Activated CD4-positive, alpha-beta memory T cell treated with anti-CD3 and anti-CD28 coated beads for 36 hours (primary cell): ENCODE measurements at regions not wholly inside any gene's neighbourhood (a gene's known extent, or its start where the extent isn't known, plus 50 kb on each side); places are given as distances from the start of the nearest gene placed in this dataset.

Experiments used
- CTCF ChIA-PET: fragments of 350-600 bp; sonication (Branson Sonifier 250); formaldehyde crosslinking; loops from one replicate; lab custom pipeline; 2021; ENCODE audit warnings: antibody characterized with exemption, inconsistent platforms; lab: Charles Lee
- POLR2A ChIA-PET: fragments of 350-600 bp; sonication (Branson Sonifier 250); formaldehyde crosslinking; loops from one replicate; lab custom pipeline; 2021; ENCODE audit warnings: antibody characterized with exemption; lab: Charles Lee
- DNase-seq: peaks from one replicate; pipeline ENCODE4 v3.0.0-alpha.2; 2020
- H3K27ac Mint-ChIP-seq: one replicate; pipeline ENCODE4 v1.8.0; 2021; ENCODE audit warnings: mixed read lengths
- H3K27me3 Mint-ChIP-seq: one replicate; pipeline ENCODE4 v1.8.0; 2021; ENCODE audit warnings: mixed read lengths
- H3K36me3 Mint-ChIP-seq: one replicate; pipeline ENCODE4 v1.8.0; 2021; ENCODE audit warnings: mixed read lengths
- H3K4me1 Mint-ChIP-seq: one replicate; pipeline ENCODE4 v1.8.0; 2021; ENCODE audit warnings: low read depth, mixed read lengths
- H3K4me3 Mint-ChIP-seq: one replicate; pipeline ENCODE4 v1.8.0; 2021; ENCODE audit warnings: mild to moderate bottlenecking, mixed read lengths
- H3K9me3 Mint-ChIP-seq: one replicate; pipeline ENCODE4 v1.8.0; 2021; ENCODE audit warnings: mixed read lengths
- intact Hi-C: fragments of 100-400 bp; cut with micrococcal nuclease; formaldehyde crosslinking; loops from one replicate; pipeline ENCODE4 v1.15.1; 2023

GRCh38 chrX:39070009-39070408 is 268.8 kb downstream of the MID1IP1 start:
- Mint-ChIP-seq H3K9me3 (no peaks in the 10 kb centered on the region), H3K36me3 (no peaks in the 10 kb centered on the region), H3K27me3 (peaks cover 5% of the 10 kb centered on the region), H3K4me3 (no peak overlapping the region), H3K4me1 (no peaks in the 10 kb centered on the region), H3K27ac (no peak overlapping the region)
- ChIA-PET CTCF (interaction anchor here (0.7 kb wide), 1 partner anchor 405 kb away, joined by 3 read pairs; no protein-coding TSS in a partner anchor), POLR2A (no interaction called here)
- intact Hi-C loops, result no loop called here
- no peak for DNase-seq

- Mint-ChIP-seq H3K4me3 (no peak overlapping the region), H3K4me1 (no peaks in the 10 kb centered on the region), H3K9me3 (peaks cover 2% of the 10 kb centered on the region), H3K27me3 (peaks cover 5% of the 10 kb centered on the region), H3K36me3 (no peaks in the 10 kb centered on the region), H3K27ac (no peak overlapping the region)
- ChIA-PET CTCF (no interaction called here), POLR2A (no interaction called here)
- intact Hi-C loops, result no loop called here
- DNase-seq, result no peak
Measured at GRCh38 chrX:39073131-39073530, 271.9 kb downstream of the MID1IP1 start.

- CTCF ChIA-PET, result no interaction called here
- Mint-ChIP-seq H3K4me3 (no peak overlapping the region), H3K36me3 (no peaks in the 10 kb centered on the region), H3K9me3 (no peaks in the 10 kb centered on the region), H3K27me3 (no peaks in the 10 kb centered on the region), H3K27ac (no peak overlapping the region), H3K4me1 (no peaks in the 10 kb centered on the region)
- POLR2A ChIA-PET, result no interaction called here
- intact Hi-C loops, result no loop called here
- no peak for DNase-seq
Measured at GRCh38 chrX:39096599-39096998, 295.3 kb downstream of the MID1IP1 start.

- Mint-ChIP-seq H3K27ac (no peak overlapping the region), H3K9me3 (no peaks in the 10 kb centered on the region), H3K36me3 (no peaks in the 10 kb centered on the region), H3K4me1 (no peaks in the 10 kb centered on the region), H3K27me3 (no peaks in the 10 kb centered on the region), H3K4me3 (no peak overlapping the region)
- intact Hi-C loops, result no loop called here
- ChIA-PET CTCF (no interaction called here), POLR2A (no interaction called here)
- no peak for DNase-seq
Measured at GRCh38 chrX:39104745-39105144, 303.5 kb downstream of the MID1IP1 start.

- Mint-ChIP-seq H3K36me3 (no peaks in the 10 kb centered on the region), H3K4me1 (no peaks in the 10 kb centered on the region), H3K27ac (no peak overlapping the region), H3K27me3 (peaks cover 6% of the 10 kb centered on the region), H3K4me3 (no peak overlapping the region), H3K9me3 (peaks cover 7% of the 10 kb centered on the region)
- intact Hi-C loops, result no loop called here
- POLR2A ChIA-PET, result no interaction called here
- DNase-seq, result no peak
- CTCF ChIA-PET, result no interaction called here
Measured at GRCh38 chrX:39112143-39112542, 310.9 kb downstream of the MID1IP1 start.

DNA sequence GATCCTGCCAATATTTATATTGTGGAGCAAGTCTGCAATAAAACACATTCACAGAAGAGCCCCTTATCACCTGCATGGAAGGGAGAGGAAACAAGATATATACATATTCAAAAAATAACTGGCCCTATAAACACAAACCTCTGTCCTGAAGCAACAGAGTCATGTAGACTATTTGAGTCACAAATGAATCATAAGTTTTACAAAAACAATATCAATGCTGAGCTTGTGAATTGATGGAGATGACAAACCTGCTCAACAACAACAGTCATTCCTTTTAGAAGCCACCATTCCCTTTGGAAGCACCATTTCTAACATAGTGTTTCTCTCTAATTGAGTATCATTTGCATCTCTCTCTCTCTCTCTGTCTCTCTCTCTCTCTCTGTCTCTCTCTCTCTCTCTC is 313.9 kb downstream of the MID1IP1 start:
- no peak overlapping the region for H3K4me3 Mint-ChIP-seq
- intact Hi-C loops, result no loop called here
- H3K27ac Mint-ChIP-seq, result no peak overlapping the region
- H3K4me1 Mint-ChIP-seq, result no peaks in the 10 kb centered on the region
- H3K27me3 Mint-ChIP-seq, result peaks cover 8% of the 10 kb centered on the region
- ChIA-PET POLR2A (no interaction called here), CTCF (no interaction called here)
- no peak for DNase-seq
- peaks cover 7% of the 10 kb centered on the region for H3K9me3 Mint-ChIP-seq
- H3K36me3 Mint-ChIP-seq, result no peaks in the 10 kb centered on the region

DNA sequence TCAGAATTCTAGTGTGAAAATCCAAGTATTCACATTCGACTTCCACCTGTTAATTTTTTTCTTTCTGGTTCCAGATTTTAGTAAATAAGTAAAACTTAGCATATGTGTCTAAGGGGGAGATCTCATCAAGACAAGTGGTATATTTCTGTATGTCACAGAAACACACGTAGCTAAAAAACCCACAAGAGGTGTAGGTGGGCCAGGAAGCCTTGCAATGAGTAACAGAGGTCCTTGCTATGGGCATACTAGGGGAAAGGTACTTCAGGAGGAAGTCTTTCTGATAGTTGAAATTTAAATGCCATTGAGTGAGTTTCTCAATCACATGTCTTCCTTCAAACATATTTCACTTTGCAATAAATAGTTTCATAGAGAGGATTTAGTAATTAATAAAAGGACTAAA is 315.8 kb downstream of the MID1IP1 start:
- intact Hi-C loops, result no loop called here
- Mint-ChIP-seq H3K4me3 (no peak overlapping the region), H3K9me3 (peaks cover under 1% of the 10 kb centered on the region), H3K27ac (no peak overlapping the region), H3K27me3 (peaks cover 15% of the 10 kb centered on the region), H3K4me1 (no peaks in the 10 kb centered on the region), H3K36me3 (no peaks in the 10 kb centered on the region)
- POLR2A ChIA-PET, result no interaction called here
- CTCF ChIA-PET, result no interaction called here
- no peak for DNase-seq

- intact Hi-C loops, result no loop called here
- H3K9me3 Mint-ChIP-seq, result no peaks in the 10 kb centered on the region
- no peaks in the 10 kb centered on the region for H3K4me1 Mint-ChIP-seq
- no peaks in the 10 kb centered on the region for H3K36me3 Mint-ChIP-seq
- ChIA-PET CTCF (no interaction called here), POLR2A (no interaction called here)
- no peak overlapping the region for H3K27ac Mint-ChIP-seq
- H3K27me3 Mint-ChIP-seq, result peaks cover 15% of the 10 kb centered on the region
- DNase-seq, result no peak
- no peak overlapping the region for H3K4me3 Mint-ChIP-seq
Measured at GRCh38 chrX:39121903-39122302, 320.6 kb downstream of the MID1IP1 start.

GRCh38 chrX:39125834-39126233 is 324.6 kb downstream of the MID1IP1 start:
- no peaks in the 10 kb centered on the region for H3K4me1 Mint-ChIP-seq
- no peak for DNase-seq
- H3K9me3 Mint-ChIP-seq, result no peaks in the 10 kb centered on the region
- H3K27ac Mint-ChIP-seq, result no peak overlapping the region
- peaks cover 13% of the 10 kb centered on the region for H3K27me3 Mint-ChIP-seq
- ChIA-PET POLR2A (no interaction called here), CTCF (interaction anchor here (0.6 kb wide), 1 partner anchor 590 kb away, joined by 5 read pairs; no protein-coding TSS in a partner anchor)
- H3K36me3 Mint-ChIP-seq, result no peaks in the 10 kb centered on the region
- H3K4me3 Mint-ChIP-seq, result no peak overlapping the region
- intact Hi-C loops, result no loop called here

DNA sequence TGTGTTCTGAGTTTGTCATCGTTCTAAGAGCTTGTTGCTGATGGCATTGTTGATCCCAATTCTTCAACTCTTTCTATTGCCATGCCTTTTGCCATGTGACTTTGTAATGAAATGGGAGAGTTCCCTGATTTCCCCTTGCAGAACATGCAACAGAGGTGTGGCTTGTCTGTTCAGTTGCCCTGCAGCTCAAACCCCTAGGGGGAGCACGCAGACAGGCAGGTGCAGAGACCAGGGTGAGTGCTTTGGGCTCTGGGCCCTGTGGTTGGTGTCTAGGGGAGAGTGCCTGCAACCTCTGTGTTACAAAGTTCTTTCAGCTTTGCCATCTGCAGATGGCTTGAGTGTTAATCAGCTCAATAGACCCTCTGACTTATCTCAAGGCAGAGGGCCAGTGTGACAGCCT is 332.7 kb downstream of the MID1IP1 start:
- Mint-ChIP-seq H3K4me1 (no peaks in the 10 kb centered on the region), H3K36me3 (no peaks in the 10 kb centered on the region), H3K27ac (no peak overlapping the region), H3K4me3 (no peak overlapping the region), H3K9me3 (no peaks in the 10 kb centered on the region), H3K27me3 (no peaks in the 10 kb centered on the region)
- ChIA-PET POLR2A (no interaction called here), CTCF (interaction anchor here (1.1 to 1.2 kb wide), 2 partner anchors 15 to 109 kb away, joined by 3 to 4 read pairs; no protein-coding TSS in a partner anchor)
- peak; percentile 26 for DNase-seq
- intact Hi-C loops, result no loop called here

GRCh38 chrX:39137363-39137954 is 336.2 kb downstream of the MID1IP1 start:
- Mint-ChIP-seq H3K27ac (no peak overlapping the region), H3K27me3 (no peaks in the 10 kb centered on the region), H3K9me3 (no peaks in the 10 kb centered on the region), H3K4me1 (no peaks in the 10 kb centered on the region), H3K4me3 (no peak overlapping the region), H3K36me3 (no peaks in the 10 kb centered on the region)
- DNase-seq, result no peak
- CTCF ChIA-PET, result interaction anchor here (0.6 to 2.3 kb wide), 3 partner anchors 12 to 23 kb away, joined by 3 to 8 read pairs (median 3); no protein-coding TSS in a partner anchor
- intact Hi-C loops, result no loop called here
- POLR2A ChIA-PET, result no interaction called here

DNA sequence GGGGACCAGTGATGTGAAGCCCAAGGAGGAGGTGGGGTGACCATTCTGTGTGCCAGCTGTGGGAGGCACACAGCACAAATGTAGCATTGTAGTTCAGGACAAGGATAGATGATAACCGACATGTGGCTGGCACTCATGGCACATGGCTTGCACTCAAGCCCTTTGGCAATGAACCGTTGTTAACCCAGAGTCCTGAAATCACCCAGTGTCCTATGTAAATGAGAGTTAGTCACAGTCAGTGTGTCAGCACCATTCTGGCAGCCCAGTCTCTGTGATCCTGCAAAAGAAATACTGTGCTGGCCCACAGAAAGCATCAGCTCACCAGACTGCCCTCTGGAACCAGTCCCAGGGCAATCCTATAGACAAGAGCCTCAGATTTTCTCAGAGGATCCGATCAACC is 339.3 kb downstream of the MID1IP1 start:
- Mint-ChIP-seq H3K4me1 (no peaks in the 10 kb centered on the region), H3K27ac (no peak overlapping the region), H3K9me3 (no peaks in the 10 kb centered on the region), H3K36me3 (no peaks in the 10 kb centered on the region), H3K27me3 (no peaks in the 10 kb centered on the region), H3K4me3 (no peak overlapping the region)
- intact Hi-C loops, result no loop called here
- DNase-seq, result no peak
- ChIA-PET CTCF (no interaction called here), POLR2A (no interaction called here)

- POLR2A ChIA-PET, result no interaction called here
- no peaks in the 10 kb centered on the region for H3K36me3 Mint-ChIP-seq
- no peak for DNase-seq
- H3K4me3 Mint-ChIP-seq, result no peak overlapping the region
- intact Hi-C loops, result no loop called here
- no peaks in the 10 kb centered on the region for H3K9me3 Mint-ChIP-seq
- no peak overlapping the region for H3K27ac Mint-ChIP-seq
- H3K4me1 Mint-ChIP-seq, result no peaks in the 10 kb centered on the region
- no peaks in the 10 kb centered on the region for H3K27me3 Mint-ChIP-seq
- CTCF ChIA-PET, result no interaction called here
Measured at GRCh38 chrX:39144323-39144722, 343.1 kb downstream of the MID1IP1 start.
